ENCODE measurements at regions not wholly inside any gene's neighbourhood (a gene's known extent, or its start where the extent isn't known, plus 50 kb on each side); places are given as distances from the start of the nearest gene placed in this dataset.

- no peak overlapping the region for H3K4me3 ChIP-seq (ENCODE audit: low read depth, low read length)
- in situ Hi-C loops (cut with HindIII; ENCODE audit: low sequenced_read_pairs) = no loop called here
- TF ChIP-seq, protein P1, sequence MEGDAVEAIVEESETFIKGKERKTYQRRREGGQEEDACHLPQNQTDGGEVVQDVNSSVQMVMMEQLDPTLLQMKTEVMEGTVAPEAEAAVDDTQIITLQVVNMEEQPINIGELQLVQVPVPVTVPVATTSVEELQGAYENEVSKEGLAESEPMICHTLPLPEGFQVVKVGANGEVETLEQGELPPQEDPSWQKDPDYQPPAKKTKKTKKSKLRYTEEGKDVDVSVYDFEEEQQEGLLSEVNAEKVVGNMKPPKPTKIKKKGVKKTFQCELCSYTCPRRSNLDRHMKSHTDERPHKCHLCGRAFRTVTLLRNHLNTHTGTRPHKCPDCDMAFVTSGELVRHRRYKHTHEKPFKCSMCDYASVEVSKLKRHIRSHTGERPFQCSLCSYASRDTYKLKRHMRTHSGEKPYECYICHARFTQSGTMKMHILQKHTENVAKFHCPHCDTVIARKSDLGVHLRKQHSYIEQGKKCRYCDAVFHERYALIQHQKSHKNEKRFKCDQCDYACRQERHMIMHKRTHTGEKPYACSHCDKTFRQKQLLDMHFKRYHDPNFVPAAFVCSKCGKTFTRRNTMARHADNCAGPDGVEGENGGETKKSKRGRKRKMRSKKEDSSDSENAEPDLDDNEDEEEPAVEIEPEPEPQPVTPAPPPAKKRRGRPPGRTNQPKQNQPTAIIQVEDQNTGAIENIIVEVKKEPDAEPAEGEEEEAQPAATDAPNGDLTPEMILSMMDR (IDR thresholded peaks at IDR 0.05; ENCODE audit: low read depth, low read length) = no peak
- no peak for DNase-seq (ENCODE audit: low read depth, low spot score)
These were observed 293.8 kb downstream of the PLA2G4A start for GRCh38 chr1:187122566-187122965.

- in situ Hi-C loops (cut with HindIII; ENCODE audit: low sequenced_read_pairs) = no loop called here
- TF ChIP-seq, protein P1 (IDR thresholded peaks at IDR 0.05; ENCODE audit: low read depth, low read length) = no peak
- H3K4me3 ChIP-seq (ENCODE audit: low read depth, low read length) = no peak overlapping the region
- no peak for DNase-seq (ENCODE audit: low read depth, low spot score)
These were observed 300.4 kb downstream of the PLA2G4A start for GRCh38 chr1:187129132-187129531.

DNA sequence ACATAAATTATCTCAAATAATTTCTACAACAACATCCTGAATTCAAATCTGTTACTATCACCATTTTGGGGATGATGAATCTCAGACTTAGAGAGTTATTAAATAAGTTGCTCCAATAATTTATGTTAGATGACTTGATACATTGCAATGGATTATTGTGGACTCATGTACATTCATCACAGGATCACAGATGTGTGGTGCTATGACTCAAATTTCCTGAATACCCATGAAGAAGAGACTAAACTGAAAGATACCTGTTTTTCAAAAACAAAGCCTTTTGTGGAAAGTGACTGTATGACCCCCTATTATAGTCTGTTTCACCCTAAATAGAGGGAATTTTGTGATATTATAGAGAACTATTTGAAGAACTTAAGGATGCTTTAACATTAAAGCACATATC, 315.0 kb downstream of the PLA2G4A start:
- TF ChIP-seq, protein P1 (IDR thresholded peaks at IDR 0.05; ENCODE audit: low read depth, low read length) = no peak
- in situ Hi-C loops (cut with HindIII; ENCODE audit: low sequenced_read_pairs) = no loop called here
- H3K4me3 ChIP-seq (ENCODE audit: low read depth, low read length) = no peak overlapping the region
- no peak for DNase-seq (ENCODE audit: low read depth, low spot score)

DNA sequence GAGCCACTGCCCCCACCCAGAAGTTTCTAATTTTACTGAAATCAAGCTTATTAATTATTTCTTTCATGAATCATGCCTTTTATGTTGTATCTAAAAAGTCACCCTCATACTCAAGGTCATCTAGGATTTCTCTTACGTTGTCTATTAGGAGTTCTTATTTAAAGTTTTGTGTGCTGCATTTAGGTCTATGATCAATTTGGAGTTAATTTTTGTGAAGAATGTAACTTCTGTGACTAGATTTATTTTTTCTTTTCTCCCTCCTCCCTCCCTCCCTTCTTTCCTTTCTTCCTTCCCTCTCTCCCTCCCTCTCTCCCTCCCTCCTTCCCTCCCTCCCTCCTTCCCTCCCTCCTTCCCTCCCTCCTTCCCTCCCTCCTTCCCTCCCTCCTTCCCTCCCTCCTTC, 317.6 kb downstream of the PLA2G4A start:
- in situ Hi-C loops (cut with HindIII; ENCODE audit: low sequenced_read_pairs) = no loop called here
- no peak for DNase-seq (ENCODE audit: low read depth, low spot score)
- TF ChIP-seq, protein P1 (IDR thresholded peaks at IDR 0.05; ENCODE audit: low read depth, low read length) = no peak
- no peak overlapping the region for H3K4me3 ChIP-seq (ENCODE audit: low read depth, low read length)

- in situ Hi-C loops (cut with HindIII; ENCODE audit: low sequenced_read_pairs) = no loop called here
- DNase-seq (ENCODE audit: low read depth, low spot score) = no peak
- TF ChIP-seq, protein P1 (IDR thresholded peaks at IDR 0.05; ENCODE audit: low read depth, low read length) = no peak
- H3K4me3 ChIP-seq (ENCODE audit: low read depth, low read length) = no peak overlapping the region
These were observed 322.8 kb downstream of the PLA2G4A start for GRCh38 chr1:187151555-187151954.

DNA sequence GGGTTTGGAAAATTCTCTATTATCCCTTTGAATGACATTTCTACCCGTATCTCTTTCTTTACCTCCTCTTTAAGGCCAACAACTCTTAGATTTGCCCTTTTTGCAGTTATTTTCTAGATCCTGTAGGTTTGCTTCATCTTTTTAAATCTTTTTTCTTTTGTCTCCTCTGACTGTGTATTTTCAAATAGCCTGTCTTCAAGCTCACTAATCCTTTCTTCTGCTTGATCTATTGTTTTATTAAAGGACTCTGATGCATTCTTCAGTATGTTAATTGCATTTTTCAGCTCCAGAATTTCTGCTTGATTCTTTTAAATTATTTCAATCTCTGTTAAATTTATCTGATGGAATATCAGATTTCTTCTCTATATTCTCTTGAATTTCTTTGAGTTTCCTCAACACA, 324.3 kb downstream of the PLA2G4A start:
- in situ Hi-C loops (cut with HindIII; ENCODE audit: low sequenced_read_pairs) = no loop called here
- DNase-seq (ENCODE audit: low read depth, low spot score) = no peak
- H3K4me3 ChIP-seq (ENCODE audit: low read depth, low read length) = no peak overlapping the region
- TF ChIP-seq, protein P1 (IDR thresholded peaks at IDR 0.05; ENCODE audit: low read depth, low read length) = no peak

DNA sequence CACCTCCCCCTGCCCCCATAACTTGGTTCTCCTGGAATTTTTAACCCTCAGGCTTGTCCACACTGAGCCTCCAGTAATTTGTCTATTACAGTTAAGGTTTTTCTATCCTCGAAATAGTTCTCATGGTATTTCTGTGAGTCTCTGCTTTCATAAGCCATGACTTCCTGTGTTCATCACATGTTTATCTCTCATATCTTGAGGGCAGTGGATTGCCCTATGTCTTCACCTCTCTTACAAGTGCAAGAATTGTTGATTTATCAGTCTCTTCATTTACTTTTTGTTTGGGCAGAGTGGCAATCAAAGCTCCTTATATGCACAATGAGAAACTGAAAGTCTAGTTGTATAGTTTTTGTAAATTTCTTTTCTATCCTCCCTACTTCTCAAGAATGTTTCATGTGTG, 328.4 kb downstream of the PLA2G4A start:
- TF ChIP-seq, protein P1 (IDR thresholded peaks at IDR 0.05; ENCODE audit: low read depth, low read length) = no peak
- H3K4me3 ChIP-seq (ENCODE audit: low read depth, low read length) = no peak overlapping the region
- no peak for DNase-seq (ENCODE audit: low read depth, low spot score)
- in situ Hi-C loops (cut with HindIII; ENCODE audit: low sequenced_read_pairs) = no loop called here

All from astrocyte of the spinal cord (primary cell).